Natural killer cell (primary cell): ENCODE measurements at regions not wholly inside any gene's neighbourhood (a gene's known extent, or its start where the extent isn't known, plus 50 kb on each side); places are given as distances from the start of the nearest gene placed in this dataset.

Experiments
- ATAC-seq, 3 donors: fragments of 150-1000 bp in 2 of 3; fragments of 200-7000 bp in 1 of 3; cut with Tn5 transposase; 1 replicate in 1 of 3; 2 replicates in 2 of 3; pipeline ENCODE4 v1.10.0; 2021; ENCODE audit warnings: mild to moderate bottlenecking in 2 of 3, moderate library complexity in 2 of 3
- DNase-seq, 2 donors: peaks; one replicate each; pipeline versions ENCODE4 v3.0.0 to v3.0.0-alpha.2; 2013 to 2021; ENCODE audit warnings: mixed read lengths in 1 of 2
- H3K27ac ChIP-seq: one replicate; pipeline ENCODE4 v1.5.1; 2013; ENCODE audit warnings: mild to moderate bottlenecking, low read length
- H3K27me3 ChIP-seq: one replicate; pipeline ENCODE4 v1.6.1; 2013; ENCODE audit warnings: low read length; ENCODE audit not compliant: control insufficient read depth, insufficient read depth
- H3K36me3 ChIP-seq: one replicate; pipeline ENCODE4 v1.6.1; 2013; ENCODE audit warnings: low read length; ENCODE audit not compliant: control insufficient read depth, insufficient read depth
- H3K4me1 ChIP-seq: one replicate; pipeline ENCODE4 v1.6.1; 2013; ENCODE audit warnings: low read length; ENCODE audit not compliant: control insufficient read depth, insufficient read depth
- H3K4me3 ChIP-seq: one replicate; pipeline ENCODE4 v1.5.1; 2013; ENCODE audit warnings: low read length
- H3K9me3 ChIP-seq: one replicate; pipeline ENCODE4 v1.6.1; 2013; ENCODE audit warnings: low read length; ENCODE audit not compliant: control insufficient read depth, insufficient read depth
- H3K27ac Mint-ChIP-seq, 2 donors: one replicate each; pipeline ENCODE4 v1.8.0; 2022; ENCODE audit warnings: mild to moderate bottlenecking in 2 of 2, mixed read lengths in 2 of 2, moderate library complexity in 1 of 2
- H3K27me3 Mint-ChIP-seq, 2 donors: one replicate each; pipeline ENCODE4 v1.8.0; 2022; ENCODE audit warnings: low read depth in 2 of 2, mixed read lengths in 2 of 2
- H3K36me3 Mint-ChIP-seq: one replicate; pipeline ENCODE4 v1.8.0; 2022; ENCODE audit warnings: mixed read lengths
- H3K4me1 Mint-ChIP-seq, 2 donors: one replicate each; pipeline ENCODE4 v1.8.0; 2022; ENCODE audit warnings: mixed read lengths in 2 of 2
- H3K4me3 Mint-ChIP-seq: one replicate; pipeline ENCODE4 v1.8.0; 2022; ENCODE audit warnings: mild to moderate bottlenecking, moderate library complexity, mixed read lengths
- H3K9me3 Mint-ChIP-seq, 2 donors: one replicate each; pipeline ENCODE4 v1.8.0; 2022; ENCODE audit warnings: mixed read lengths in 2 of 2
- WGBS: methylation state at CpG from one replicate; pipeline ENCODE4 v1.1.7; 2013; ENCODE audit warnings: missing lambda C conversion rate; ENCODE audit not compliant: insufficient coverage; 5-methylcytosine and 5-hydroxymethylcytosine counted together
- intact Hi-C: fragments of 100-400 bp; cut with micrococcal nuclease; formaldehyde crosslinking; loops from one replicate; pipeline ENCODE4 v1.14.2; 2022
- TF ChIP-seq, protein P1 (sequence below): fragments of 200-600 bp; IDR thresholded peaks from one replicate; pipeline ENCODE4 v1.8.0; 2022; ENCODE audit warnings: antibody characterized with exemption

DNA sequence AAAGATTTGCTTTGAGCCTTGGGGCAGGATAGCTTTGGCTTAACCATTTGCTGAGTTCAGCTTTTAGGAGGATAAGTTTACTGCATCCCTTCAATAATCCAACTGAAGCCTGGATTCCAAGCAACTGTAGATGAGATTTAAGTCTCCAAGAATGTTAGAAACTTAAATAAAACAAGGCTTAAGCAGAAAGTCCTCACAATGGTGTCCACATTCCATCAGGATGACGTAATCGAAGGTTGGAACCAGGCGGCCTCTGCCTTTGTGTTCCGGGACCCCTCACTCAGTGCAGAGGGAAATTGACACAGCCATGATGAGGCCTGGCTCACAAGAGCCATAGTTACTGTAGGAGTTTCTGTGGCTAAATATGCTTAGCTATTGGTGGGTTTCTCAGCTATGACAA lies 260.4 kb downstream of the LPIN1 start:
- Mint-ChIP-seq H3K4me1 (peaks cover 50 to 54% of the 10 kb centered on the region in 2 donors), H3K27ac (no peak overlapping the region), H3K27me3 (peaks cover 73 to 94% of the 10 kb centered on the region in 2 donors), H3K9me3 (no peaks in the 10 kb centered on the region), H3K36me3 (no peaks in the 10 kb centered on the region), H3K4me3 (no peak overlapping the region)
- no peak overlapping the region for H3K4me3 ChIP-seq
- H3K36me3 ChIP-seq, result no peaks in the 10 kb centered on the region
- WGBS, result 98% methylated on average over 4 of the region's 4 CpGs
- intact Hi-C loops, result loop anchor here (1.0 to 5.0 kb wide), 3 partner anchors 50 to 710 kb away; partner anchors contain the start of gene TRIB2
- peaks cover 7% of the 10 kb centered on the region for H3K9me3 ChIP-seq
- H3K27ac ChIP-seq, result no peak overlapping the region
- no peak for ATAC-seq
- DNase-seq, result no peak
- TF ChIP-seq, protein P1, sequence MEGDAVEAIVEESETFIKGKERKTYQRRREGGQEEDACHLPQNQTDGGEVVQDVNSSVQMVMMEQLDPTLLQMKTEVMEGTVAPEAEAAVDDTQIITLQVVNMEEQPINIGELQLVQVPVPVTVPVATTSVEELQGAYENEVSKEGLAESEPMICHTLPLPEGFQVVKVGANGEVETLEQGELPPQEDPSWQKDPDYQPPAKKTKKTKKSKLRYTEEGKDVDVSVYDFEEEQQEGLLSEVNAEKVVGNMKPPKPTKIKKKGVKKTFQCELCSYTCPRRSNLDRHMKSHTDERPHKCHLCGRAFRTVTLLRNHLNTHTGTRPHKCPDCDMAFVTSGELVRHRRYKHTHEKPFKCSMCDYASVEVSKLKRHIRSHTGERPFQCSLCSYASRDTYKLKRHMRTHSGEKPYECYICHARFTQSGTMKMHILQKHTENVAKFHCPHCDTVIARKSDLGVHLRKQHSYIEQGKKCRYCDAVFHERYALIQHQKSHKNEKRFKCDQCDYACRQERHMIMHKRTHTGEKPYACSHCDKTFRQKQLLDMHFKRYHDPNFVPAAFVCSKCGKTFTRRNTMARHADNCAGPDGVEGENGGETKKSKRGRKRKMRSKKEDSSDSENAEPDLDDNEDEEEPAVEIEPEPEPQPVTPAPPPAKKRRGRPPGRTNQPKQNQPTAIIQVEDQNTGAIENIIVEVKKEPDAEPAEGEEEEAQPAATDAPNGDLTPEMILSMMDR, result no peak
- H3K27me3 ChIP-seq, result peaks cover 69% of the 10 kb centered on the region
- peaks cover 19% of the 10 kb centered on the region for H3K4me1 ChIP-seq

DNA sequence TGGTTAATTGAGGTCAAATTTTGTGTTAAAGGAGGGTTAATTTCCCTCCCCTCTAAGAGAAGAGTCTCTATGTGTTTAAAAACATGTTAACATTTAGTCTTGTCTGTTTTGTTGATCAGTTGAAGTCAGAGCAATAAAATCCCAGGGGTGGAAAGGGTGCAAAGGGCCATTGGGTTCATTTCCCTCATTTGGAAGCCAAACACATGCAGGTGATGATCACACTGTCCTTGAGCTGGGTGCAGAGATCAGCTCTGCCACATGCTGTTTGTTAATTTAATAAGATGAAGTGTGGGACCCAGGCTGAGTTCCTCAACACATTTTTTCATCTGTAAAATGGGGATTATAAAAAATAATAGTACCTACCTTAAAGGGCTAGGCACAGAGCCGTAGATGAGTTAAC lies 260.9 kb downstream of the LPIN1 start:
- Histone ChIP-seq H3K27ac (no peak overlapping the region), H3K27me3 (peaks cover 68% of the 10 kb centered on the region), H3K36me3 (no peaks in the 10 kb centered on the region), H3K4me3 (no peak overlapping the region), H3K9me3 (peaks cover 7% of the 10 kb centered on the region), H3K4me1 (peaks cover 19% of the 10 kb centered on the region)
- H3K27ac Mint-ChIP-seq, result no peak overlapping the region
- TF ChIP-seq, protein P1, result no peak
- intact Hi-C loops, result loop anchor here (2.0 to 5.0 kb wide), 2 partner anchors 50 to 710 kb away; partner anchors contain the start of gene TRIB2
- H3K36me3 Mint-ChIP-seq, result no peaks in the 10 kb centered on the region
- H3K27me3 Mint-ChIP-seq, result peaks cover 73 to 94% of the 10 kb centered on the region in 2 donors
- 100% methylated on average over 1 of the region's 1 CpG for WGBS
- no peak overlapping the region for H3K4me3 Mint-ChIP-seq
- peaks cover 50% of the 10 kb centered on the region in 2 donors for H3K4me1 Mint-ChIP-seq
- DNase-seq, result no peak
- no peaks in the 10 kb centered on the region for H3K9me3 Mint-ChIP-seq
- no peak for ATAC-seq

DNA sequence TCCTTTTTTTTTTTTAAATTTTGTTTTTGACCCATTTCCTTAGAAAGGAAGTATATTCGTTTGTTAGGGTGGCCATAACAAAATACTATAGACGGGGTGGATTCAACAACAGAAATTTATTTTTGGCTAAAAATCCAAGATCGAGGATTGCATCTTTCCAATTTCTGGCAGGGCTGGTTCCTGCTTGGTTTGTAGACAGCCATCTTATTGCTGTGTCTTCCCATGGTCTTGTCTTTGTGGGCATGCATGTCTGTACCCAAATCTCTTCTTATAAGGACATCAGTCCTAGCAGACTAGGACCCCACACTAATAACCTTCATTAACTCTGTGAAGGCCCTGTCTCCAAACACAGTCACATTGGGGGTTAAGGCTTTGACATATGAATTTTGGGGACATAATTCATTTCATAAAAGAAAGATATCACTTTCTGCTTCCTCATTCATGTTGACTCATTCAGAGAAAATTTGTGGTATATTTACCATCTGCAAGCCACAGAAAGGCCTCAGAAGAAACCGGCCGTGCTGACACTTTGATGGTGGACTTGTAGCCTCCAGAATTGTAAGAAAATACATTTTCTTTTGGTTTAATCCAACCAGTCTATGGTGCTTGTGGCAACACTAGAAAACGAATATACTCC lies 262.1 kb downstream of the LPIN1 start:
- no peak overlapping the region for H3K27ac Mint-ChIP-seq
- Histone ChIP-seq H3K4me3 (no peak overlapping the region), H3K27me3 (peaks cover 61% of the 10 kb centered on the region), H3K27ac (no peak overlapping the region), H3K4me1 (peaks cover 19% of the 10 kb centered on the region), H3K36me3 (no peaks in the 10 kb centered on the region), H3K9me3 (no peaks in the 10 kb centered on the region)
- intact Hi-C loops, result loop anchor here (5.0 kb wide), 1 partner anchor 709 kb away; the partner anchor contains the start of gene TRIB2
- no peaks in the 10 kb centered on the region for H3K9me3 Mint-ChIP-seq
- H3K36me3 Mint-ChIP-seq, result no peaks in the 10 kb centered on the region
- no peak overlapping the region for H3K4me3 Mint-ChIP-seq
- ATAC-seq (no peak), DNase-seq (no peak)
- peaks cover 71 to 94% of the 10 kb centered on the region in 2 donors for H3K27me3 Mint-ChIP-seq
- WGBS, result 43% methylated on average over 6 of the region's 6 CpGs
- TF ChIP-seq, protein P1, result no peak
- peaks cover 47 to 53% of the 10 kb centered on the region in 2 donors for H3K4me1 Mint-ChIP-seq
